ENCODE measurements at regions not wholly inside any gene's neighbourhood (a gene's known extent, or its start where the extent isn't known, plus 50 kb on each side); places are given as distances from the start of the nearest gene placed in this dataset.
"Not testable (repeated sequence)": the region's sequence is repeated elsewhere in the genome, so short reads cannot be mapped to it uniquely, and the experiment has no call there.

- no peak for DNase-seq (ENCODE audit: low read depth)
Measured at GRCh38 chr2:234861841-234862735, 89.7 kb upstream of the SH3BP4 start.

- DNase-seq (ENCODE audit: low read depth) = not testable (repeated sequence)
Measured at GRCh38 chr2:234859330-234859872, 92.4 kb upstream of the SH3BP4 start.

- DNase-seq (ENCODE audit: low read depth) = no peak
Measured at GRCh38 chr2:234858790-234859329, 93.0 kb upstream of the SH3BP4 start.

GRCh38 chr2:234858145-234858544 is 93.7 kb upstream of the SH3BP4 start:
- DNase-seq (ENCODE audit: low read depth) = no peak

- DNase-seq (ENCODE audit: low read depth) = no peak
Measured at GRCh38 chr2:234853729-234854128, 98.1 kb upstream of the SH3BP4 start.

GRCh38 chr2:234852941-234853340 is 98.9 kb upstream of the SH3BP4 start:
- no peak for DNase-seq (ENCODE audit: low read depth)

- DNase-seq (ENCODE audit: low read depth) = no peak
Measured at GRCh38 chr2:234852035-234852434, 99.8 kb upstream of the SH3BP4 start.

GRCh38 chr2:234851451-234851850 is 100.4 kb upstream of the SH3BP4 start:
- DNase-seq (ENCODE audit: low read depth) = no peak

- no peak for DNase-seq (ENCODE audit: low read depth)
Measured at GRCh38 chr2:234850818-234851217, 101.0 kb upstream of the SH3BP4 start.

GRCh38 chr2:234849678-234850077 is 102.1 kb upstream of the SH3BP4 start:
- no peak for DNase-seq (ENCODE audit: low read depth)

GRCh38 chr2:234848578-234848977 is 103.2 kb upstream of the SH3BP4 start:
- DNase-seq (ENCODE audit: low read depth) = no peak

- DNase-seq (ENCODE audit: low read depth) = no peak
Measured at GRCh38 chr2:234847639-234848038, 104.2 kb upstream of the SH3BP4 start.

GRCh38 chr2:234847364-234847635 is 104.5 kb upstream of the SH3BP4 start:
- no peak for DNase-seq (ENCODE audit: low read depth)

- no peak for DNase-seq (ENCODE audit: low read depth)
Measured at GRCh38 chr2:234846599-234847363, 105.0 kb upstream of the SH3BP4 start.

GRCh38 chr2:234845602-234846590 is 105.9 kb upstream of the SH3BP4 start:
- no peak for DNase-seq (ENCODE audit: low read depth)

- no peak for DNase-seq (ENCODE audit: low read depth)
Measured at GRCh38 chr2:234843411-234843810, 108.4 kb upstream of the SH3BP4 start.

- no peak for DNase-seq (ENCODE audit: low read depth)
Measured at GRCh38 chr2:234842753-234843152, 109.1 kb upstream of the SH3BP4 start.

GRCh38 chr2:234841321-234842015 is 110.3 kb upstream of the SH3BP4 start:
- no peak for DNase-seq (ENCODE audit: low read depth)

GRCh38 chr2:234840336-234840735 is 111.5 kb upstream of the SH3BP4 start:
- DNase-seq (ENCODE audit: low read depth) = peak; percentile 95

GRCh38 chr2:234839285-234839684 is 112.5 kb upstream of the SH3BP4 start:
- no peak for DNase-seq (ENCODE audit: low read depth)

GRCh38 chr2:234836271-234836670 is 115.5 kb upstream of the SH3BP4 start:
- no peak for DNase-seq (ENCODE audit: low read depth)

Data from non-pigmented ciliary epithelial cell (primary cell).